Chondrocyte (in vitro differentiated cells): ENCODE measurements at regions not wholly inside any gene's neighbourhood (a gene's known extent, or its start where the extent isn't known, plus 50 kb on each side); places are given as distances from the start of the nearest gene placed in this dataset.

Experiments used
- DNase-seq: peaks from one replicate; pipeline ENCODE4 v3.0.0; 2021; ENCODE audit warnings: mixed read lengths, low spot score
- H3K27ac Mint-ChIP-seq: one replicate; pipeline ENCODE4 v1.8.0; 2021; ENCODE audit warnings: mild to moderate bottlenecking, moderate library complexity, mixed read lengths; ENCODE audit not compliant: unreplicated experiment
- H3K27me3 Mint-ChIP-seq: 2 replicates; pipeline ENCODE4 v1.8.0; 2021; ENCODE audit warnings: low read depth, mixed read lengths
- H3K36me3 Mint-ChIP-seq: 2 replicates; pipeline ENCODE4 v1.8.0; 2021; ENCODE audit warnings: low read depth, mixed read lengths
- H3K4me1 Mint-ChIP-seq: 2 replicates; pipeline ENCODE4 v1.8.0; 2021; ENCODE audit warnings: low read depth, mild to moderate bottlenecking, mixed read lengths
- H3K4me3 Mint-ChIP-seq: one replicate; pipeline ENCODE4 v1.8.0; 2021; ENCODE audit warnings: mild to moderate bottlenecking, moderate library complexity, mixed read lengths; ENCODE audit not compliant: unreplicated experiment
- H3K9me3 Mint-ChIP-seq: 2 replicates; pipeline ENCODE4 v1.8.0; 2021; ENCODE audit warnings: low read depth, mixed read lengths
- TF ChIP-seq, protein P1 (sequence below): fragments of 200-600 bp; sonication (generic); IDR thresholded peaks from 2 replicates; pipeline ENCODE4 v1.5.0; 2021; ENCODE audit warnings: antibody characterized with exemption, mild to moderate bottlenecking, moderate library complexity

- DNase-seq = no peak
- peaks cover 22% of the 10 kb centered on the region for H3K4me1 Mint-ChIP-seq
- H3K4me3 Mint-ChIP-seq = no peak overlapping the region
- no peak overlapping the region for H3K27ac Mint-ChIP-seq
- H3K36me3 Mint-ChIP-seq = peaks cover 3% of the 10 kb centered on the region
- peaks cover 2% of the 10 kb centered on the region for H3K27me3 Mint-ChIP-seq
- TF ChIP-seq, protein P1, sequence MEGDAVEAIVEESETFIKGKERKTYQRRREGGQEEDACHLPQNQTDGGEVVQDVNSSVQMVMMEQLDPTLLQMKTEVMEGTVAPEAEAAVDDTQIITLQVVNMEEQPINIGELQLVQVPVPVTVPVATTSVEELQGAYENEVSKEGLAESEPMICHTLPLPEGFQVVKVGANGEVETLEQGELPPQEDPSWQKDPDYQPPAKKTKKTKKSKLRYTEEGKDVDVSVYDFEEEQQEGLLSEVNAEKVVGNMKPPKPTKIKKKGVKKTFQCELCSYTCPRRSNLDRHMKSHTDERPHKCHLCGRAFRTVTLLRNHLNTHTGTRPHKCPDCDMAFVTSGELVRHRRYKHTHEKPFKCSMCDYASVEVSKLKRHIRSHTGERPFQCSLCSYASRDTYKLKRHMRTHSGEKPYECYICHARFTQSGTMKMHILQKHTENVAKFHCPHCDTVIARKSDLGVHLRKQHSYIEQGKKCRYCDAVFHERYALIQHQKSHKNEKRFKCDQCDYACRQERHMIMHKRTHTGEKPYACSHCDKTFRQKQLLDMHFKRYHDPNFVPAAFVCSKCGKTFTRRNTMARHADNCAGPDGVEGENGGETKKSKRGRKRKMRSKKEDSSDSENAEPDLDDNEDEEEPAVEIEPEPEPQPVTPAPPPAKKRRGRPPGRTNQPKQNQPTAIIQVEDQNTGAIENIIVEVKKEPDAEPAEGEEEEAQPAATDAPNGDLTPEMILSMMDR = no peak
- peaks cover 12% of the 10 kb centered on the region for H3K9me3 Mint-ChIP-seq
These were observed 209.9 kb downstream of the CPE start for GRCh38 chr4:165588534-165589315.

- DNase-seq = no peak
- Mint-ChIP-seq H3K36me3 (no peaks in the 10 kb centered on the region), H3K4me1 (peaks cover 22% of the 10 kb centered on the region), H3K4me3 (no peak overlapping the region), H3K27me3 (peaks cover 2% of the 10 kb centered on the region), H3K27ac (no peak overlapping the region), H3K9me3 (no peaks in the 10 kb centered on the region)
- TF ChIP-seq, protein P1 = no peak
These were observed 213.6 kb downstream of the CPE start for GRCh38 chr4:165592386-165592785.

GRCh38 chr4:165597581-165598480 is 219.0 kb downstream of the CPE start:
- TF ChIP-seq, protein P1 = no peak
- H3K4me3 Mint-ChIP-seq = no peak overlapping the region
- no peak overlapping the region for H3K27ac Mint-ChIP-seq
- no peaks in the 10 kb centered on the region for H3K27me3 Mint-ChIP-seq
- no peak for DNase-seq
- no peaks in the 10 kb centered on the region for H3K36me3 Mint-ChIP-seq
- H3K9me3 Mint-ChIP-seq = no peaks in the 10 kb centered on the region
- H3K4me1 Mint-ChIP-seq = no peaks in the 10 kb centered on the region

GRCh38 chr4:165600959-165601683 is 222.3 kb downstream of the CPE start:
- H3K27me3 Mint-ChIP-seq = no peaks in the 10 kb centered on the region
- H3K27ac Mint-ChIP-seq = no peak overlapping the region
- DNase-seq = no peak
- peaks cover 7% of the 10 kb centered on the region for H3K4me1 Mint-ChIP-seq
- H3K9me3 Mint-ChIP-seq = no peaks in the 10 kb centered on the region
- TF ChIP-seq, protein P1 = no peak
- H3K36me3 Mint-ChIP-seq = no peaks in the 10 kb centered on the region
- H3K4me3 Mint-ChIP-seq = no peak overlapping the region

DNA sequence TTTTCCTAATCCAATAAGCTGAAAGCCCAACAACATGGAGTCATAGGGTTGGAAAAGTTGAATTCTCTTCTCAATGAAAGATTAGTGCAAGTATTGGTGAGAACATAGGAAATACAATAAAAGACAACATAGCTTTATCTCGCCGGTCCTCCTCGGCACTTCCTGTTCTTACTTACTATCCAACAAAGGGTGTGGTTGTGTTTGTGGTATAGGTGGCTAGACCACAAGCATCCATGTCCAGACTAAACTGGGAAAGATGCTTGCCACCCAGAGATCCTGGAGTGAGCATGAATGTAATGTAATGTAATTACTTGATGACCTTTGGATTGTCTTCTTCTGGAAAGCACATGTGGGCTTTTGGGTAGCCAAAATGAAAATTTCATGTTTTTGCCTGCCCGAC is 223.8 kb downstream of the CPE start:
- H3K9me3 Mint-ChIP-seq = no peaks in the 10 kb centered on the region

More for the DNA sequence above, 223.8 kb downstream of the CPE start:
- H3K27ac Mint-ChIP-seq = no peak overlapping the region
- no peak overlapping the region for H3K4me3 Mint-ChIP-seq
- H3K27me3 Mint-ChIP-seq = no peaks in the 10 kb centered on the region
- DNase-seq = no peak
- TF ChIP-seq, protein P1 = no peak
- no peaks in the 10 kb centered on the region for H3K36me3 Mint-ChIP-seq
- H3K4me1 Mint-ChIP-seq = peaks cover 7% of the 10 kb centered on the region
